ENCODE measurements at regions not wholly inside any gene's neighbourhood (a gene's known extent, or its start where the extent isn't known, plus 50 kb on each side); places are given as distances from the start of the nearest gene placed in this dataset.

GRCh38 chr11:92504004-92504403, 279.4 kb downstream of the FAT3 start:
- Histone ChIP-seq H4K20me1 (ENCODE audit: insufficient read depth, low read length) (no peaks in the 10 kb centered on the region), H3K27me3 (ENCODE audit: control insufficient read depth in 1 of 2, insufficient read depth in 2 of 2, low read length in 2 of 2) (no peaks in the 10 kb centered on the region; a peak in 1 of 5 replicates), H3K4me2 (ENCODE audit: low read depth, low read length) (no peak overlapping the region), H3K4me1 (ENCODE audit: insufficient read depth, low read length) (no peaks in the 10 kb centered on the region), H3K36me3 (replicated peaks in 1 of 2; ENCODE audit: control insufficient read depth in 1 of 2, insufficient read depth in 2 of 2, low read length in 2 of 2) (no peaks in the 10 kb centered on the region), H3K9me3 (ENCODE audit: low read length) (no peaks in the 10 kb centered on the region), H3K9ac (ENCODE audit: insufficient read depth, low read depth, low read length) (no peak overlapping the region), H3K4me3 (replicated peaks in 1 of 3; ENCODE audit: insufficient read depth in 1 of 3, low read depth in 2 of 3, low read length in 3 of 3) (no peak overlapping the region), H3K79me2 (ENCODE audit: insufficient read depth, low read length) (no peaks in the 10 kb centered on the region), H3K27ac (ENCODE audit: extremely low read length, insufficient read depth, low read length) (no peak overlapping the region), H2AFZ (ENCODE audit: low read length) (no peak overlapping the region)
- in situ Hi-C loops (cut with HindIII; ENCODE audit: extremely low pct_ligation_motif_present, low pct_unique_long_range_greater_than_20kb) = no loop called here
- no TSS peak for BruUV-seq (replicated peaks)
- intact Hi-C loops (cut with micrococcal nuclease; ENCODE audit: unreplicated experiment) = no loop called here
- ATAC-seq (no peak), DNase-seq (ENCODE audit: low spot score) (no peak), FAIRE-seq (no peak)
- TF ChIP-seq RNF2 (conservative IDR thresholded peaks at IDR 0.05; ENCODE audit: low read depth) (no peak), HNRNPH1 (optimal IDR thresholded peaks at IDR 0.05; ENCODE audit: low read depth, low read length) (no peak), GMEB1 (CRISPR knock-in tag; IDR thresholded peaks at IDR 0.05; ENCODE audit: borderline replicate concordance) (no peak), ZFP41 (CRISPR knock-in tag; IDR thresholded peaks at IDR 0.05; ENCODE audit: borderline replicate concordance) (no peak), TRAFD1 (CRISPR knock-in tag; IDR thresholded peaks at IDR 0.05; ENCODE audit: borderline replicate concordance) (no peak), TCF12 (IDR thresholded peaks at IDR 0.05) (no peak), TCF12 (CRISPR knock-in tag; IDR thresholded peaks at IDR 0.05) (no peak), ZNF800 (CRISPR knock-in tag; IDR thresholded peaks at IDR 0.05) (no peak), ZBTB4 (CRISPR knock-in tag; IDR thresholded peaks at IDR 0.05; ENCODE audit: borderline replicate concordance) (no peak), THYN1 (CRISPR knock-in tag; IDR thresholded peaks at IDR 0.05; ENCODE audit: borderline replicate concordance, low read depth) (no peak)
- ChIA-PET POLR2A (no interaction called here), CTCF (ENCODE audit: low intra/inter-chr PET ratio, low total read pairs) (no interaction called here)
